Astrocyte of the spinal cord (primary cell): ENCODE measurements at regions not wholly inside any gene's neighbourhood (a gene's known extent, or its start where the extent isn't known, plus 50 kb on each side); places are given as distances from the start of the nearest gene placed in this dataset.

Experiments used
- DNase-seq: peaks from one replicate; pipeline ENCODE4 v3.0.0; 2011; ENCODE audit warnings: low read depth, low spot score
- H3K4me3 ChIP-seq: 2 replicates; pipeline ENCODE4 v1.5.1; 2011; ENCODE audit warnings: low read depth, mild to moderate bottlenecking, low read length, moderate library complexity
- CTCF ChIP-seq: IDR thresholded peaks from 2 replicates; pipeline ENCODE4 v1.5.1; 2012; ENCODE audit warnings: low read depth, mild to moderate bottlenecking, low read length, inconsistent platforms
- in situ Hi-C: cut with HindIII; loops from 2 replicates; pipeline ENCODE4 v1.10.0; 2017; ENCODE audit warnings: low sequenced_read_pairs

GRCh38 chr7:119382726-119383125, 890.2 kb upstream of the KCND2 start:
- in situ Hi-C loops: no loop called here
- no peak for DNase-seq
- TF ChIP-seq CTCF: no peak
- H3K4me3 ChIP-seq: no peak overlapping the region

GRCh38 chr7:119395024-119395423, 878.0 kb upstream of the KCND2 start:
- H3K4me3 ChIP-seq: no peak overlapping the region
- TF ChIP-seq CTCF: no peak
- in situ Hi-C loops: no loop called here
- DNase-seq: no peak

- in situ Hi-C loops: no loop called here
- no peak for DNase-seq
- no peak overlapping the region for H3K4me3 ChIP-seq
- TF ChIP-seq CTCF: no peak
Observed at GRCh38 chr7:119397156-119397555, 875.8 kb upstream of the KCND2 start.

GRCh38 chr7:119408596-119408995, 864.4 kb upstream of the KCND2 start:
- no peak for DNase-seq
- no peak for TF ChIP-seq CTCF
- no peak overlapping the region for H3K4me3 ChIP-seq
- in situ Hi-C loops: no loop called here

GRCh38 chr7:119413314-119413805, 859.6 kb upstream of the KCND2 start:
- DNase-seq: no peak
- in situ Hi-C loops: no loop called here
- no peak for TF ChIP-seq CTCF
- no peak overlapping the region for H3K4me3 ChIP-seq

- in situ Hi-C loops: no loop called here
- TF ChIP-seq CTCF: no peak
- H3K4me3 ChIP-seq: no peak overlapping the region
- no peak for DNase-seq
Observed at GRCh38 chr7:119415682-119416081, 857.3 kb upstream of the KCND2 start.

GRCh38 chr7:119421657-119422056, 851.3 kb upstream of the KCND2 start:
- in situ Hi-C loops: no loop called here
- no peak for DNase-seq

More at GRCh38 chr7:119421657-119422056, 851.3 kb upstream of the KCND2 start:
- no peak for TF ChIP-seq CTCF
- no peak overlapping the region for H3K4me3 ChIP-seq
